ENCODE measurements at regions not wholly inside any gene's neighbourhood (a gene's known extent, or its start where the extent isn't known, plus 50 kb on each side); places are given as distances from the start of the nearest gene placed in this dataset.

GRCh38 chr4:163731071-163731470, 236.6 kb downstream of the TMA16 start:
- H3K4me3 ChIP-seq (ENCODE audit: extremely low read depth in 1 of 4, insufficient read depth in 2 of 4, low read depth in 3 of 4, low read length in 4 of 4), result no peak overlapping the region
- no peak overlapping the region for H3K56ac ChIP-seq (replicated peaks; ENCODE audit: insufficient read length, low read depth, low read length)
- no peak overlapping the region for H4K91ac ChIP-seq (replicated peaks; ENCODE audit: insufficient read length, low read length)
- 91% methylated on average over 2 of the region's 2 CpGs; no CpG with 5 or more reads in 1 of the 2 experiments for WGBS, 2 experiments (ENCODE audit: extremely low coverage in 1 of 2, insufficient coverage in 1 of 2, insufficient read length in 1 of 2, insufficient replicate concordance in 2 of 2, low coverage in 1 of 2, low lambda C conversion rate in 2 of 2, missing lambda C conversion rate in 1 of 2)
- H3K27me3 ChIP-seq (replicated peaks in 1 of 4; ENCODE audit: control insufficient read depth in 3 of 4, extremely low read depth in 1 of 4, insufficient read depth in 3 of 4, low read length in 3 of 4), result peaks cover 0 to 1% (median 0%) of the 10 kb centered on the region in 4 experiments; a peak in 1 of 7 replicates
- no peak overlapping the region for H3K27ac ChIP-seq (ENCODE audit: low read depth, low read length)
- H3K9me3 ChIP-seq (ENCODE audit: insufficient read depth in 2 of 2, low read depth in 1 of 2, low read length in 1 of 2), result peaks cover 2 to 3% of the 10 kb centered on the region in 2 experiments; a peak in 2 of 4 replicates
- H2BK15ac ChIP-seq (ENCODE audit: low read length), result no peak overlapping the region
- H3K4ac ChIP-seq (replicated peaks; ENCODE audit: insufficient read length, low read depth, low read length), result no peak overlapping the region
- H2AFZ ChIP-seq (ENCODE audit: low read length), result no peak overlapping the region
- no peak overlapping the region for H2AK5ac ChIP-seq (ENCODE audit: low read depth, low read length)
- no peaks in the 10 kb centered on the region for H4K20me1 ChIP-seq (replicated peaks in 1 of 2; ENCODE audit: control insufficient read depth in 1 of 2, insufficient read depth in 2 of 2, low read length in 2 of 2)
- no peak overlapping the region for H2BK120ac ChIP-seq (replicated peaks; ENCODE audit: low read depth, low read length)
- no peaks in the 10 kb centered on the region for H3K23me2 ChIP-seq (ENCODE audit: low read depth, low read length)
- no peak overlapping the region for H2BK20ac ChIP-seq (ENCODE audit: low read length)
- H3K4me1 ChIP-seq (replicated peaks in 1 of 4; ENCODE audit: control insufficient read depth in 3 of 4, insufficient read depth in 4 of 4, low read length in 3 of 4), result no peaks in the 10 kb centered on the region
- no peak overlapping the region for H2BK5ac ChIP-seq (ENCODE audit: low read depth, low read length)
- H3K4me2 ChIP-seq (ENCODE audit: insufficient read depth in 1 of 2, low read depth in 2 of 2, low read length in 2 of 2), result no peak overlapping the region
- no peak overlapping the region for H3K23ac ChIP-seq (ENCODE audit: insufficient read length)
- DNase-seq (ENCODE audit: low read depth in 1 of 2, low spot score in 2 of 2), result no peak
- no peak overlapping the region for H3K14ac ChIP-seq (ENCODE audit: insufficient read length)
- TF ChIP-seq HDAC2 (IDR thresholded peaks at IDR 0.05; ENCODE audit: borderline replicate concordance in 1 of 2, low read depth in 2 of 2, low read length in 2 of 2) (no peak), RNF2 (IDR thresholded peaks at IDR 0.05; ENCODE audit: borderline replicate concordance, low read depth, low read length, missing control alignments, poor library complexity, severe bottlenecking) (no peak), CREB1 (IDR thresholded peaks at IDR 0.05) (no peak), CTBP2 (IDR thresholded peaks at IDR 0.05; ENCODE audit: borderline replicate concordance, insufficient read depth, insufficient read length, low read length) (no peak), SRF (IDR thresholded peaks at IDR 0.05; ENCODE audit: low read depth, low read length) (no peak), GABPA (IDR thresholded peaks at IDR 0.05; ENCODE audit: borderline replicate concordance, insufficient read depth, low read length) (no peak), TAF7 (optimal IDR thresholded peaks at IDR 0.05; ENCODE audit: borderline replicate concordance, low read depth, low read length) (no peak), BACH1 (IDR thresholded peaks at IDR 0.05; ENCODE audit: low read length) (no peak), ATF3 (IDR thresholded peaks at IDR 0.05; ENCODE audit: insufficient read depth, low read depth, low read length) (no peak)
- H4K5ac ChIP-seq (ENCODE audit: insufficient read length, low read depth, low read length), result no peak overlapping the region
- FAIRE-seq, result no peak
- POLR2A ChIA-PET (ENCODE audit: partially characterized antibody), result no interaction called here
- no peak overlapping the region for H3K9ac ChIP-seq (replicated peaks in 1 of 4; ENCODE audit: extremely low read depth in 1 of 4, low read depth in 3 of 4, low read length in 3 of 4)
- H2BK12ac ChIP-seq (ENCODE audit: low read depth, low read length), result no peak overlapping the region
- no peaks in the 10 kb centered on the region for H3K79me2 ChIP-seq (ENCODE audit: control insufficient read depth in 1 of 2, insufficient read depth in 2 of 2, low read length in 2 of 2)
- H4K8ac ChIP-seq (ENCODE audit: extremely low read depth, insufficient read depth, low read length), result no peak overlapping the region
- CTCF ChIA-PET (ENCODE audit: partially characterized antibody), result interaction anchor here (1.0 to 1.3 kb wide), 2 partner anchors 22 to 180 kb away, joined by 3 to 5 read pairs; no protein-coding TSS in a partner anchor
- no peaks in the 10 kb centered on the region for H3K79me1 ChIP-seq (ENCODE audit: low read depth, low read length)
- H3K36me3 ChIP-seq (ENCODE audit: control insufficient read depth in 2 of 4, insufficient read depth in 4 of 4, low read length in 3 of 4), result no peaks in the 10 kb centered on the region
- H3K18ac ChIP-seq (ENCODE audit: extremely low read depth, low read length), result no peak overlapping the region

Data from H1 (cell line).